GM20000 (cell line): ENCODE measurements at regions not wholly inside any gene's neighbourhood (a gene's known extent, or its start where the extent isn't known, plus 50 kb on each side); places are given as distances from the start of the nearest gene placed in this dataset.

Source experiments
- DNase-seq: peaks from one replicate; pipeline ENCODE4 v3.0.0; 2012; ENCODE audit warnings: low spot score
- CTCF ChIP-seq: IDR thresholded peaks from 2 replicates; pipeline ENCODE4 v1.5.1; 2012; ENCODE audit warnings: mild to moderate bottlenecking, control low read depth; ENCODE audit errors: extremely low read depth, missing control alignments

- no peak for TF ChIP-seq CTCF
Observed at GRCh38 chr15:94937242-94937641, 705.9 kb downstream of the MCTP2 start.

GRCh38 chr15:94943888-94944287 is 712.5 kb downstream of the MCTP2 start:
- no peak for DNase-seq
- no peak for TF ChIP-seq CTCF

More at GRCh38 chr15:94937242-94937641, 705.9 kb downstream of the MCTP2 start:
- no peak for DNase-seq

GRCh38 chr15:94951538-94951937 is 720.2 kb downstream of the MCTP2 start:
- no peak for DNase-seq
- TF ChIP-seq CTCF: no peak

- no peak for TF ChIP-seq CTCF
- no peak for DNase-seq
Observed at GRCh38 chr15:94963953-94964352, 732.6 kb downstream of the MCTP2 start.

- no peak for DNase-seq
- no peak for TF ChIP-seq CTCF
Observed at GRCh38 chr15:94965593-94965992, 734.2 kb downstream of the MCTP2 start.

- DNase-seq: no peak
- TF ChIP-seq CTCF: no peak
Observed at GRCh38 chr15:94968133-94968532, 736.8 kb downstream of the MCTP2 start.

GRCh38 chr15:94970096-94970495 is 738.7 kb downstream of the MCTP2 start:
- no peak for TF ChIP-seq CTCF
- no peak for DNase-seq

- DNase-seq: no peak
- TF ChIP-seq CTCF: no peak
Observed at GRCh38 chr15:94970802-94971201, 739.4 kb downstream of the MCTP2 start.
